Keratinocyte (primary cell): ENCODE measurements at regions not wholly inside any gene's neighbourhood (a gene's known extent, or its start where the extent isn't known, plus 50 kb on each side); places are given as distances from the start of the nearest gene placed in this dataset.

Experiments
- DNase-seq: peaks from one replicate; pipeline ENCODE4 v3.0.0-alpha.2; 2011; ENCODE audit warnings: low read depth, missing footprints, low spot score
- FAIRE-seq: peaks from 2 replicates; lab custom pipeline; 2011; peaks lifted over from hg19 to GRCh38; lab: Jason Lieb, UNC
- H2AFZ ChIP-seq: 2 replicates; pipeline ENCODE4 v1.6.0; 2012; ENCODE audit warnings: low read length, control low read depth, inconsistent platforms; ENCODE audit not compliant: control insufficient read depth
- H3K27ac ChIP-seq: 2 replicates; pipeline ENCODE4 v1.5.1; 2011; ENCODE audit warnings: low read length; ENCODE audit not compliant: control insufficient read depth, insufficient read depth
- H3K27me3 ChIP-seq: 3 replicates; pipeline ENCODE4 v1.6.0; 2011; ENCODE audit warnings: low read length; ENCODE audit not compliant: control insufficient read depth, insufficient read depth; ENCODE audit errors: extremely low read depth
- H3K36me3 ChIP-seq, 2 experiments: 2 replicates in 1 of 2; 3 replicates in 1 of 2; pipeline ENCODE4 v1.5.1; 2011; ENCODE audit warnings: low read length in 2 of 2, mild to moderate bottlenecking in 1 of 2; ENCODE audit not compliant: control insufficient read depth in 2 of 2, insufficient read depth in 2 of 2; ENCODE audit errors: extremely low read depth in 1 of 2
- H3K4me1 ChIP-seq: 3 replicates; pipeline ENCODE4 v1.5.1; 2011; ENCODE audit warnings: low read length; ENCODE audit not compliant: control insufficient read depth, insufficient read depth; ENCODE audit errors: extremely low read depth
- H3K4me2 ChIP-seq: 3 replicates; pipeline ENCODE4 v1.6.0; 2011; ENCODE audit warnings: low read depth, low read length; ENCODE audit not compliant: control insufficient read depth, insufficient read depth; ENCODE audit errors: extremely low read depth
- H3K4me3 ChIP-seq, 3 experiments: fragments of 200-600 bp in 1 of 3; sonication (generic) in 1 of 3; 2 replicates in 2 of 3; 3 replicates in 1 of 3; pipeline ENCODE4 v1.5.1; 2011 to 2016; ENCODE audit warnings: low read length in 3 of 3, mild to moderate bottlenecking in 3 of 3, control low read depth in 2 of 3, inconsistent platforms in 1 of 3, low read depth in 1 of 3, mixed read lengths in 1 of 3, mixed run types in 1 of 3, moderate library complexity in 1 of 3; ENCODE audit not compliant: control insufficient read depth in 2 of 3, insufficient read depth in 2 of 3; ENCODE audit errors: extremely low read depth in 1 of 3
- H3K79me2 ChIP-seq: 2 replicates; pipeline ENCODE4 v1.6.0; 2012; ENCODE audit warnings: low read length; ENCODE audit not compliant: control insufficient read depth, insufficient read depth
- H3K9ac ChIP-seq: 3 replicates; pipeline ENCODE4 v1.6.0; 2011; ENCODE audit warnings: low read length; ENCODE audit not compliant: control insufficient read depth, insufficient read depth; ENCODE audit errors: extremely low read depth
- H3K9me1 ChIP-seq: 3 replicates; pipeline ENCODE4 v1.6.0; 2011; ENCODE audit warnings: low read length; ENCODE audit not compliant: control insufficient read depth, insufficient read depth; ENCODE audit errors: extremely low read depth
- H3K9me3 ChIP-seq: 2 replicates; pipeline ENCODE4 v1.5.1; 2012; ENCODE audit warnings: low read depth, low read length; ENCODE audit not compliant: control insufficient read depth
- H4K20me1 ChIP-seq: 3 replicates; pipeline ENCODE4 v1.6.0; 2011; ENCODE audit warnings: low read length; ENCODE audit not compliant: control insufficient read depth, insufficient read depth; ENCODE audit errors: extremely low read depth
- EZH2 ChIP-seq: IDR thresholded peaks from one replicate; pipeline ENCODE4 v1.6.1; 2012; ENCODE audit warnings: inconsistent platforms, mild to moderate bottlenecking, low read length, moderate library complexity
- dilution Hi-C: fragments of 300-500 bp; cut with MboI; formaldehyde crosslinking; loops from one replicate; pipeline ENCODE4 v1.7.0; 2020; ENCODE audit warnings: low sequenced_read_pairs; ENCODE audit not compliant: extremely low pct_ligation_motif_present
- TF ChIP-seq, protein P1 (sequence below), 3 experiments: IDR thresholded peaks in 1 of 3; conservative IDR thresholded peaks in 1 of 3; optimal IDR thresholded peaks in 1 of 3; 2 replicates in 2 of 3; 3 replicates in 1 of 3; pipeline versions ENCODE3 to v1.5.1; 2011; ENCODE audit warnings: low read length in 3 of 3, mild to moderate bottlenecking in 3 of 3, moderate library complexity in 2 of 3, control low read depth in 1 of 3, inconsistent platforms in 1 of 3; ENCODE audit not compliant: insufficient read depth in 2 of 3; ENCODE audit errors: extremely low read depth in 1 of 3

DNA sequence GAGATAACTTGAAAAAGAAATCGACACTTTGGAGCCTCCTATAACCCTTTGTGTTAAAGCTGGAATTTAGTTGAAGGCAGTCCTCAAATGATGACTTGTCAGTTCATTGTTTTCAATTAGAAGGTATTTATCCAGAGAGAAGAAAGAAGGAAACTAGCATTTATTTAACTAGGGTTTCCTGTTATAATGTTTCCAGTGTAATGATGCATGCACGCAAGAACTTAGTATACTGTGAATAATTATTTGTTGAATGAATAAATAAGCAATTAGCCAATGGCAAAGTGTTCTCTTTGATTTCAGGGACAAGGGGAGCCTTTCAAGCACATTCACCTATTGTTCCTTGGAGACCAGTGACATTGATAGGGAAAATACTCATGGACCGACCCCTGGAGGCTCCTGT lies 307.4 kb downstream of the KLF5 start:
- Histone ChIP-seq H3K9me3 (no peaks in the 10 kb centered on the region), H4K20me1 (no peaks in the 10 kb centered on the region), H3K4me1 (peaks cover 48% of the 10 kb centered on the region), H3K36me3 (no peaks in the 10 kb centered on the region), H3K4me3 (no peak overlapping the region), H3K27me3 (no peaks in the 10 kb centered on the region), H3K79me2 (no peaks in the 10 kb centered on the region), H3K9me1 (no peaks in the 10 kb centered on the region), H3K9ac (peak overlapping the region; percentile 10), H3K4me2 (no peak overlapping the region), H3K27ac (peak overlapping the region; percentile 98), H2AFZ (no peak overlapping the region)
- peak; percentile 52 for FAIRE-seq
- no peak for TF ChIP-seq EZH2
- TF ChIP-seq, protein P1, sequence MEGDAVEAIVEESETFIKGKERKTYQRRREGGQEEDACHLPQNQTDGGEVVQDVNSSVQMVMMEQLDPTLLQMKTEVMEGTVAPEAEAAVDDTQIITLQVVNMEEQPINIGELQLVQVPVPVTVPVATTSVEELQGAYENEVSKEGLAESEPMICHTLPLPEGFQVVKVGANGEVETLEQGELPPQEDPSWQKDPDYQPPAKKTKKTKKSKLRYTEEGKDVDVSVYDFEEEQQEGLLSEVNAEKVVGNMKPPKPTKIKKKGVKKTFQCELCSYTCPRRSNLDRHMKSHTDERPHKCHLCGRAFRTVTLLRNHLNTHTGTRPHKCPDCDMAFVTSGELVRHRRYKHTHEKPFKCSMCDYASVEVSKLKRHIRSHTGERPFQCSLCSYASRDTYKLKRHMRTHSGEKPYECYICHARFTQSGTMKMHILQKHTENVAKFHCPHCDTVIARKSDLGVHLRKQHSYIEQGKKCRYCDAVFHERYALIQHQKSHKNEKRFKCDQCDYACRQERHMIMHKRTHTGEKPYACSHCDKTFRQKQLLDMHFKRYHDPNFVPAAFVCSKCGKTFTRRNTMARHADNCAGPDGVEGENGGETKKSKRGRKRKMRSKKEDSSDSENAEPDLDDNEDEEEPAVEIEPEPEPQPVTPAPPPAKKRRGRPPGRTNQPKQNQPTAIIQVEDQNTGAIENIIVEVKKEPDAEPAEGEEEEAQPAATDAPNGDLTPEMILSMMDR (optimal IDR thresholded peaks at IDR 0.05 in 1 of 3, IDR thresholded peaks at IDR 0.05 in 1 of 3, conservative IDR thresholded peaks at IDR 0.05 in 1 of 3; ENCODE audit: extremely low read depth in 1 of 3, insufficient read depth in 2 of 3, low read length in 3 of 3): no peak
- no peak for DNase-seq
- dilution Hi-C loops: no loop called here

DNA sequence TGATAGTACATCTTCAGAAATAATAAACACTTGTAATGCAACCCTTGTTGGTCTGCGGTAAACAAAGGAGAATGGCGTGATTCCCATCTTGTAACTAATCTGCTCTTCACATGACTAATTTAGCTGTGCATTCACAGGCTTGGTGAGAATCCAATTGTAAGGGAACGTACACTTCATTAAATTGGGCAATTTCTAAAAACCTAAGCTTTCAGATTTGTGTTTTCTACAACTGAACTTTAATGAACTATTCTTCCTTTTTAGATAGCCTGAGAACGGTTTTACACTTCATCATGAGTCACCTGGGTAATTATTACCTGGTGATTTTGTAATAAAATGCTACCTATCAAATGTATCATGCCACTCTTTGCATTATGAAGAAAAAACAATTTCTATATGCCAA lies 306.9 kb downstream of the KLF5 start:
- peak; percentile 95 for FAIRE-seq
- Histone ChIP-seq H3K27ac (peak overlapping the region; percentile 98), H3K4me2 (peak overlapping the region; percentile 68)

More for the DNA sequence above, 306.9 kb downstream of the KLF5 start:
- TF ChIP-seq, protein P1 (optimal IDR thresholded peaks at IDR 0.05 in 1 of 3, IDR thresholded peaks at IDR 0.05 in 1 of 3, conservative IDR thresholded peaks at IDR 0.05 in 1 of 3; ENCODE audit: extremely low read depth in 1 of 3, insufficient read depth in 2 of 3, low read length in 3 of 3): no peak
- TF ChIP-seq EZH2: no peak
- H2AFZ ChIP-seq: no peak overlapping the region
- no peaks in the 10 kb centered on the region for H3K9me1 ChIP-seq
- H3K36me3 ChIP-seq: no peaks in the 10 kb centered on the region
- H3K4me3 ChIP-seq: no peak overlapping the region
- H3K27me3 ChIP-seq: no peaks in the 10 kb centered on the region
- no peaks in the 10 kb centered on the region for H4K20me1 ChIP-seq
- H3K4me1 ChIP-seq: peaks cover 48% of the 10 kb centered on the region
- dilution Hi-C loops: no loop called here
- no peaks in the 10 kb centered on the region for H3K79me2 ChIP-seq
- peak; percentile 82 for DNase-seq
- peak overlapping the region; percentile 72 for H3K9ac ChIP-seq
- H3K9me3 ChIP-seq: no peaks in the 10 kb centered on the region
